Thyroid gland (tissue), 4 donors: ENCODE measurements at regions not wholly inside any gene's neighbourhood (a gene's known extent, or its start where the extent isn't known, plus 50 kb on each side); places are given as distances from the start of the nearest gene placed in this dataset.

ENCODE experiments used
- POLR2A ChIP-seq, 2 donors: fragments of 450-650 bp; IDR thresholded peaks; one replicate each; pipeline ENCODE4 v1.6.1; 2017; ENCODE audit warnings: antibody characterized with exemption in 2 of 2, mild to moderate bottlenecking in 2 of 2, moderate library complexity in 1 of 2
- TF ChIP-seq, protein P1 (sequence below), 6 experiments: fragments of 200-600 bp in 3 of 6; fragments of 450-650 bp in 3 of 6; sonication (generic) in 3 of 6; IDR thresholded peaks; one replicate each; pipeline ENCODE4 v1.5.1; 2016 to 2019; ENCODE audit warnings: antibody characterized with exemption in 6 of 6, mild to moderate bottlenecking in 2 of 6, inconsistent platforms in 1 of 6, moderate library complexity in 1 of 6

DNA sequence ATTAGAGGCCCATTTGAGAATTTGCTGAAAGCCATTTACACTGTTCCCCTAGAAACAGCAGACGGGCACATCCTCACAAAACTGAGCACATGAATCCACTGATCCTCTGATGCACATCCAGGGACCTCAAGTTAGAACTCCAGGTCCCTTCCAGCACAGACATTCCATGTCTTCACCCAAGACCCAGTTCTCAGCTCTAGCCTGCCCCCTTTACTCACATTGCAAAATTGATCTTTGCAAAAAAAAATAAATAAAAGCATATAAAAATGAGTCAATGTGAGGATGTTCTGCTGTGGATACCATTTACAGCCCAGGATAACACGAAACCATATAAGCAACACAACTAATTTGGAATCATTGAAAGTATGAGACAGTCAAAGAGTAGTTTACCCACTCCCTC, 458.2 kb upstream of the JARID2 start:
- TF ChIP-seq, protein P1, sequence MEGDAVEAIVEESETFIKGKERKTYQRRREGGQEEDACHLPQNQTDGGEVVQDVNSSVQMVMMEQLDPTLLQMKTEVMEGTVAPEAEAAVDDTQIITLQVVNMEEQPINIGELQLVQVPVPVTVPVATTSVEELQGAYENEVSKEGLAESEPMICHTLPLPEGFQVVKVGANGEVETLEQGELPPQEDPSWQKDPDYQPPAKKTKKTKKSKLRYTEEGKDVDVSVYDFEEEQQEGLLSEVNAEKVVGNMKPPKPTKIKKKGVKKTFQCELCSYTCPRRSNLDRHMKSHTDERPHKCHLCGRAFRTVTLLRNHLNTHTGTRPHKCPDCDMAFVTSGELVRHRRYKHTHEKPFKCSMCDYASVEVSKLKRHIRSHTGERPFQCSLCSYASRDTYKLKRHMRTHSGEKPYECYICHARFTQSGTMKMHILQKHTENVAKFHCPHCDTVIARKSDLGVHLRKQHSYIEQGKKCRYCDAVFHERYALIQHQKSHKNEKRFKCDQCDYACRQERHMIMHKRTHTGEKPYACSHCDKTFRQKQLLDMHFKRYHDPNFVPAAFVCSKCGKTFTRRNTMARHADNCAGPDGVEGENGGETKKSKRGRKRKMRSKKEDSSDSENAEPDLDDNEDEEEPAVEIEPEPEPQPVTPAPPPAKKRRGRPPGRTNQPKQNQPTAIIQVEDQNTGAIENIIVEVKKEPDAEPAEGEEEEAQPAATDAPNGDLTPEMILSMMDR (IDR thresholded peaks at IDR 0.05) = no peak
- TF ChIP-seq POLR2A (IDR thresholded peaks at IDR 0.05) = no peak
